GM12865 (cell line): ENCODE measurements at regions not wholly inside any gene's neighbourhood (a gene's known extent, or its start where the extent isn't known, plus 50 kb on each side); places are given as distances from the start of the nearest gene placed in this dataset.

Experiments
- DNase-seq: peaks from one replicate; pipeline ENCODE4 v3.0.0; 2010; ENCODE audit warnings: low read depth
- H3K4me3 ChIP-seq: 2 replicates; pipeline ENCODE4 v1.5.1; 2011; ENCODE audit warnings: mild to moderate bottlenecking, low read depth, low read length, control low read depth
- TF ChIP-seq, protein P1 (sequence below): IDR thresholded peaks from 2 replicates; pipeline ENCODE4 v1.5.1; 2011; ENCODE audit warnings: low read length, control low read depth, low read depth, inconsistent platforms; ENCODE audit not compliant: insufficient read depth; ENCODE audit errors: missing control alignments

DNA sequence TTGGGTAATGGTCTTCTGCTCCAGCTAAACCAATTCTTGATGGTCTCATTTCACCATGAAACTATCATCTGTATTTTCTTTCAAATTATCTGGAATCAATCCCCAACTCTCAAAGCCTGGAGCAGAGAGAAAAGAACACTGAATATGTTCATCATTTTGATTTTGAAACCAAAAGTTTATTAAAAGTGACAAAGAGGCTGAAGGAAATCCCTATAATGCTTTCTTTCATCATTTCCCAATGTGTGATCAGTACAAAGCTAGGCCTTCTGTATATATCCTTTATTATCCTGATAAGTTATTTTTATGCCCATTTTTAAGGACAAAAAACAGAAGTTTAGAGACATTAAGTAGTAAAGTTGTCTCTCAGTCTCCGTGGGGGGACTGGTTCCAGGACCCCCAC lies 50.1 kb upstream of the MBNL1 start:
- H3K4me3 ChIP-seq = no peak overlapping the region
- TF ChIP-seq, protein P1, sequence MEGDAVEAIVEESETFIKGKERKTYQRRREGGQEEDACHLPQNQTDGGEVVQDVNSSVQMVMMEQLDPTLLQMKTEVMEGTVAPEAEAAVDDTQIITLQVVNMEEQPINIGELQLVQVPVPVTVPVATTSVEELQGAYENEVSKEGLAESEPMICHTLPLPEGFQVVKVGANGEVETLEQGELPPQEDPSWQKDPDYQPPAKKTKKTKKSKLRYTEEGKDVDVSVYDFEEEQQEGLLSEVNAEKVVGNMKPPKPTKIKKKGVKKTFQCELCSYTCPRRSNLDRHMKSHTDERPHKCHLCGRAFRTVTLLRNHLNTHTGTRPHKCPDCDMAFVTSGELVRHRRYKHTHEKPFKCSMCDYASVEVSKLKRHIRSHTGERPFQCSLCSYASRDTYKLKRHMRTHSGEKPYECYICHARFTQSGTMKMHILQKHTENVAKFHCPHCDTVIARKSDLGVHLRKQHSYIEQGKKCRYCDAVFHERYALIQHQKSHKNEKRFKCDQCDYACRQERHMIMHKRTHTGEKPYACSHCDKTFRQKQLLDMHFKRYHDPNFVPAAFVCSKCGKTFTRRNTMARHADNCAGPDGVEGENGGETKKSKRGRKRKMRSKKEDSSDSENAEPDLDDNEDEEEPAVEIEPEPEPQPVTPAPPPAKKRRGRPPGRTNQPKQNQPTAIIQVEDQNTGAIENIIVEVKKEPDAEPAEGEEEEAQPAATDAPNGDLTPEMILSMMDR = no peak
- DNase-seq = no peak
